Gastrocnemius medialis (tissue), 4 donors: ENCODE measurements at regions not wholly inside any gene's neighbourhood (a gene's known extent, or its start where the extent isn't known, plus 50 kb on each side); places are given as distances from the start of the nearest gene placed in this dataset.

ENCODE experiments used
- POLR2A ChIP-seq, 2 donors: fragments of 450-650 bp; IDR thresholded peaks; one replicate each; pipeline ENCODE4 v1.6.1; 2017; ENCODE audit warnings: antibody characterized with exemption in 2 of 2, mild to moderate bottlenecking in 2 of 2, moderate library complexity in 2 of 2
- TF ChIP-seq, protein P1 (sequence below), 5 experiments: fragments of 450-650 bp in 3 of 5; fragments of 200-600 bp in 2 of 5; sonication (generic) in 2 of 5; IDR thresholded peaks in 4 of 5; conservative IDR thresholded peaks in 1 of 5; 1 replicate in 4 of 5; 2 replicates in 1 of 5; pipeline ENCODE4 v1.5.1; 2016 to 2019; ENCODE audit warnings: antibody characterized with exemption in 5 of 5, mild to moderate bottlenecking in 3 of 5, moderate library complexity in 3 of 5

DNA sequence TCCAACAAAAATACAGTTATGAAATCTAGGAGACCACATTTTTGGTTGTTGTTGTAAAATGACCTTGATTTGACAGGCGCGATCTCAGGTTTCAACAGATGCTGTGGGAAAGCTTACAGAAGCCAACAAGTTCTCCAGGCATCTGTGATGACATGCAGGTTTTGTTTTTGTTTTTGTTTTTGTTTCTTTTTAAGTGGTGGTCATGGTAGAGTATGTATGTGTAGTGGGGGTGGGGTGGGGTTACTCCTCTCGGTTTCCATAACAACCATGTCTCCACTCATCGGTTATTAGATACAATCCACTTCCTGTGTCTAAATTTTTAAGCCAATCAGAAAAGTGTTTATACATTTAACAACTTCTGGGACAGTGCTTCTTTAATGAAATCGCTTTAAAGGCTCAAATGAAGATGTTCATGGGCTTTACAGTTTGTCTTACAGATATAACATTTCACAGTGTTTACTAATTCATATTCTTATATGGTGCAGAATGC is 199.9 kb upstream of the FOXN3 start:
- TF ChIP-seq POLR2A (IDR thresholded peaks at IDR 0.05): no peak
- TF ChIP-seq, protein P1, sequence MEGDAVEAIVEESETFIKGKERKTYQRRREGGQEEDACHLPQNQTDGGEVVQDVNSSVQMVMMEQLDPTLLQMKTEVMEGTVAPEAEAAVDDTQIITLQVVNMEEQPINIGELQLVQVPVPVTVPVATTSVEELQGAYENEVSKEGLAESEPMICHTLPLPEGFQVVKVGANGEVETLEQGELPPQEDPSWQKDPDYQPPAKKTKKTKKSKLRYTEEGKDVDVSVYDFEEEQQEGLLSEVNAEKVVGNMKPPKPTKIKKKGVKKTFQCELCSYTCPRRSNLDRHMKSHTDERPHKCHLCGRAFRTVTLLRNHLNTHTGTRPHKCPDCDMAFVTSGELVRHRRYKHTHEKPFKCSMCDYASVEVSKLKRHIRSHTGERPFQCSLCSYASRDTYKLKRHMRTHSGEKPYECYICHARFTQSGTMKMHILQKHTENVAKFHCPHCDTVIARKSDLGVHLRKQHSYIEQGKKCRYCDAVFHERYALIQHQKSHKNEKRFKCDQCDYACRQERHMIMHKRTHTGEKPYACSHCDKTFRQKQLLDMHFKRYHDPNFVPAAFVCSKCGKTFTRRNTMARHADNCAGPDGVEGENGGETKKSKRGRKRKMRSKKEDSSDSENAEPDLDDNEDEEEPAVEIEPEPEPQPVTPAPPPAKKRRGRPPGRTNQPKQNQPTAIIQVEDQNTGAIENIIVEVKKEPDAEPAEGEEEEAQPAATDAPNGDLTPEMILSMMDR (IDR thresholded peaks at IDR 0.05 in 4 of 5, conservative IDR thresholded peaks at IDR 0.05 in 1 of 5): no peak
